Heart left ventricle (tissue), 16 donors: ENCODE measurements at regions not wholly inside any gene's neighbourhood (a gene's known extent, or its start where the extent isn't known, plus 50 kb on each side); places are given as distances from the start of the nearest gene placed in this dataset.

Source experiments
- ATAC-seq, 4 donors: fragments of 200-7000 bp; cut with Tn5 transposase; one replicate each; pipeline ENCODE4 v1.9.1; 2020 to 2022; ENCODE audit warnings: moderate library complexity in 4 of 4, mild to moderate bottlenecking in 3 of 4, moderate number of reproducible peaks in 1 of 4
- DNase-seq, 5 donors: peaks; one replicate each; pipeline ENCODE4 v3.0.0-alpha.2; 2020
- H3K27ac ChIP-seq, 12 donors: fragments of 200-600 bp; sonication (generic) in 4 of 12; one replicate each; pipeline versions ENCODE4 v1.5.0 to v1.8.0; 2016 to 2022; ENCODE audit warnings: mild to moderate bottlenecking in 2 of 12
- H3K27me3 ChIP-seq, 9 donors: fragments of 200-600 bp; sonication (generic) in 2 of 9; one replicate each; pipeline versions ENCODE4 v1.5.1 to v1.8.0; 2016 to 2022; ENCODE audit warnings: mild to moderate bottlenecking in 3 of 9
- H3K36me3 ChIP-seq, 9 donors: fragments of 200-600 bp; sonication (generic) in 2 of 9; one replicate each; pipeline versions ENCODE4 v1.5.0 to v1.8.0; 2018 to 2022; ENCODE audit warnings: mild to moderate bottlenecking in 2 of 9
- H3K4me1 ChIP-seq, 12 donors: fragments of 200-600 bp; sonication (generic) in 4 of 12; one replicate each; pipeline versions ENCODE4 v1.5.0 to v1.8.0; 2016 to 2022; ENCODE audit warnings: mild to moderate bottlenecking in 3 of 12
- H3K4me3 ChIP-seq, 12 donors: fragments of 200-600 bp; sonication (generic) in 4 of 12; one replicate each; pipeline versions ENCODE4 v1.5.0 to v1.8.0; 2017 to 2022; ENCODE audit warnings: mild to moderate bottlenecking in 9 of 12, moderate library complexity in 4 of 12
- H3K9me3 ChIP-seq, 12 donors: fragments of 200-600 bp; sonication (generic) in 4 of 12; one replicate each; pipeline versions ENCODE4 v1.5.0 to v1.8.0; 2016 to 2022; ENCODE audit warnings: mild to moderate bottlenecking in 1 of 12
- POLR2A ChIP-seq, 2 donors: fragments of 450-650 bp; IDR thresholded peaks; one replicate each; pipeline ENCODE4 v1.6.1; 2017; ENCODE audit warnings: antibody characterized with exemption in 2 of 2, mild to moderate bottlenecking in 2 of 2, moderate library complexity in 2 of 2
- WGBS, 4 donors: extraction: QIAGEN DNeasy Blood & Tissue Kit in 2 of 4; methylation state at CpG; one replicate each; pipeline versions ENCODE4 v1.1.5 to v1.1.7; 2013 to 2018; 5-methylcytosine and 5-hydroxymethylcytosine counted together
- intact Hi-C, 10 donors: fragments of 100-400 bp; cut with DNase I; formaldehyde crosslinking; loops; one replicate each; pipeline versions ENCODE4 v1.11.1 to v1.14.2; 2022
- TF ChIP-seq, protein P1 (sequence below), 12 donors: fragments of 200-600 bp; sonication (generic) in 4 of 12; IDR thresholded peaks; one replicate each; pipeline versions ENCODE4 v1.5.0 to v1.8.0; 2018 to 2022; ENCODE audit warnings: antibody characterized with exemption in 12 of 12, mild to moderate bottlenecking in 5 of 12
- donor health status: ischemic (EF 13 %, LVEDD 7.1; RV severe dilation, severe dysfunction).
- donor health status: healthy with polysubstance abuse.
- donor health status: DM: no; HTN: yes; CAD: no.
- donor health status: DM: no; HTN: no; CAD: no.
- donor health status: ischemic (EF 25% LVEDD 6.9; RV normal size, moderate dysfunction).
- donor health status: ischemic (EF 25% LVEDD 5.7; RV mildly dilated, moderate dysfunction).
- donor health status: healthy.
- donor health status: DM: yes; HTN: yes; CAD: no.
- donor health status: ischemic (EF 35%, LVEDD 5.7; RV mildly dilated, moderate dysfunction).
- donor health status: nonischemic (EF 11% LVEDD 7.7; RV severe dilation, severe dysfunction).
- donor health status: DM: yes; HTN: yes; CAD: no.
- donor health status: PGD.
- donor health status: ischemic (EF 29% LVEDD 5.4; RV normal size, mild dysfunction).
- donor health status: nonischemic (EF 23%, LVEDD 6.1; RV moderate dilation, normal function).

DNA sequence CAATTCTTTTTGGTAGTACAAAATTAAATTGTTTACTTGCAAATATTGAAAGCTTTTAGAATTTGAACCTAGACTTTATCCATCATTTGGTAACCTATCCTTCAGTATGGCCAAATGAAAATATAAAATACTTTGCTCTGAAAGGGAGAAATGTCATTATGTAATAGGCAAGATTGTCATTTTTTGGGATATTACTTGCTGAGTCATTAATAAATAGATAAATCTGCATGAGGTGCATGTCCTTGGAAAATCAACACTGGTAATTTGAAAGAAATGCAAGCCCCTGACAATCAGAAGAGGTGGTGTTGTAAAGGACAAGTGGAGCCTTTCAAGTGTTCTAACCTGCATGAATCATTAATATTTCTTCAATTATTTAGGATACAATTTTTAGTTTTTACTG, 231.8 kb upstream of the CCNG1 start:
- no peak overlapping the region for H3K27ac ChIP-seq
- intact Hi-C loops: no loop called here
- DNase-seq (no peak), ATAC-seq (no peak)
- H3K36me3 ChIP-seq: no peaks in the 10 kb centered on the region
- H3K27me3 ChIP-seq: no peaks in the 10 kb centered on the region
- TF ChIP-seq, protein P1, sequence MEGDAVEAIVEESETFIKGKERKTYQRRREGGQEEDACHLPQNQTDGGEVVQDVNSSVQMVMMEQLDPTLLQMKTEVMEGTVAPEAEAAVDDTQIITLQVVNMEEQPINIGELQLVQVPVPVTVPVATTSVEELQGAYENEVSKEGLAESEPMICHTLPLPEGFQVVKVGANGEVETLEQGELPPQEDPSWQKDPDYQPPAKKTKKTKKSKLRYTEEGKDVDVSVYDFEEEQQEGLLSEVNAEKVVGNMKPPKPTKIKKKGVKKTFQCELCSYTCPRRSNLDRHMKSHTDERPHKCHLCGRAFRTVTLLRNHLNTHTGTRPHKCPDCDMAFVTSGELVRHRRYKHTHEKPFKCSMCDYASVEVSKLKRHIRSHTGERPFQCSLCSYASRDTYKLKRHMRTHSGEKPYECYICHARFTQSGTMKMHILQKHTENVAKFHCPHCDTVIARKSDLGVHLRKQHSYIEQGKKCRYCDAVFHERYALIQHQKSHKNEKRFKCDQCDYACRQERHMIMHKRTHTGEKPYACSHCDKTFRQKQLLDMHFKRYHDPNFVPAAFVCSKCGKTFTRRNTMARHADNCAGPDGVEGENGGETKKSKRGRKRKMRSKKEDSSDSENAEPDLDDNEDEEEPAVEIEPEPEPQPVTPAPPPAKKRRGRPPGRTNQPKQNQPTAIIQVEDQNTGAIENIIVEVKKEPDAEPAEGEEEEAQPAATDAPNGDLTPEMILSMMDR (IDR thresholded peaks at IDR 0.05): no peak
- no peak for TF ChIP-seq POLR2A (IDR thresholded peaks at IDR 0.05)
- H3K4me1 ChIP-seq: no peaks in the 10 kb centered on the region
- H3K9me3 ChIP-seq: peaks cover 0 to 2% (median 0%) of the 10 kb centered on the region in 12 donors
- no peak overlapping the region for H3K4me3 ChIP-seq

DNA sequence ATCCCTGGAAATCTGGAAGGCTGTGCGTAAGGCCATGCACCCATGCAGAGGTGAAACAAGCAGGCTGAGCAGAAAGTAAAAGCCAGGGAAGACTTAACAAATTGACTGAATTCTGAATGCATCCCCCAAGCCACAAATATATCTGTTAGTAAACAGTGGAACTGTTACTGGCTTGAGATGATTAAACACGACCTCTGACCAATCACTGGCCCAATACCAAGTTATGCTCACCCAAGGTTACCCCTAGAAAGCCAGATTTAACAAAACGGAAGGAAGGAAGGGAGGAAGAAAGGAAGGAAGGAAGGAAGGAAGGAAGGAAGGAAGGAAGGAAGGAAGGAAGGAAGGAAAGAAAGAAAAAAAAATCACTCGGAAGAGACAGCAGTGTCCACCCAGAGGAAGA, 215.8 kb upstream of the CCNG1 start:
- Histone ChIP-seq H3K4me3 (no peak overlapping the region), H3K9me3 (no peaks in the 10 kb centered on the region), H3K4me1 (no peaks in the 10 kb centered on the region), H3K27ac (no peak overlapping the region), H3K36me3 (no peaks in the 10 kb centered on the region), H3K27me3 (no peaks in the 10 kb centered on the region)
- DNase-seq (no peak), ATAC-seq (no peak)
- TF ChIP-seq, protein P1 (IDR thresholded peaks at IDR 0.05): no peak
- no peak for TF ChIP-seq POLR2A (IDR thresholded peaks at IDR 0.05)
- 49 to 72% (median 56%) methylated on average over 4 of the region's 4 CpGs for WGBS, 4 donors
- intact Hi-C loops: no loop called here

DNA sequence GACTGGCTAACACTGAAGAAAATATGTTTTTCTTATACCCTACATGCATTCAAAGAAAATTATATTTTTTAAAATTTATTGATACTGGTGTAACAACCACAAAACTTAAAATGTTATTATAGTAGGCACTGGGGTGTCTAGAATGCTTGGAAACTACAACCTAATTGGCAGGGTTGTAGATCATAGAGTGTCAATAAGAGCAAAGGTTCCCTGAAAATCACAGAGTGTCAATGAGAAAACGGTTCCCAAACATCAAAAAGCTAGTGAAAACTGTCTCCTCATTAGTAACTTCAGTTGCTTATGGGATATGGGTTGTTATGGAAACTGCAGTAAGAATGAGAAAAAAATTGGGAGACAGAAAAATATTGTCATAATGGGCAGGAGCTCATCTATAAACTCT, 214.4 kb upstream of the CCNG1 start:
- 43 to 53% (median 50%) methylated on average over 1 of the region's 1 CpG for WGBS, 4 donors
- no peak for ATAC-seq
- Histone ChIP-seq H3K27me3 (no peaks in the 10 kb centered on the region), H3K36me3 (no peaks in the 10 kb centered on the region), H3K4me1 (no peaks in the 10 kb centered on the region), H3K27ac (no peak overlapping the region), H3K4me3 (no peak overlapping the region), H3K9me3 (no peaks in the 10 kb centered on the region)
- intact Hi-C loops: no loop called here
- no peak for DNase-seq
- no peak for TF ChIP-seq POLR2A (IDR thresholded peaks at IDR 0.05)
- TF ChIP-seq, protein P1 (IDR thresholded peaks at IDR 0.05): no peak

DNA sequence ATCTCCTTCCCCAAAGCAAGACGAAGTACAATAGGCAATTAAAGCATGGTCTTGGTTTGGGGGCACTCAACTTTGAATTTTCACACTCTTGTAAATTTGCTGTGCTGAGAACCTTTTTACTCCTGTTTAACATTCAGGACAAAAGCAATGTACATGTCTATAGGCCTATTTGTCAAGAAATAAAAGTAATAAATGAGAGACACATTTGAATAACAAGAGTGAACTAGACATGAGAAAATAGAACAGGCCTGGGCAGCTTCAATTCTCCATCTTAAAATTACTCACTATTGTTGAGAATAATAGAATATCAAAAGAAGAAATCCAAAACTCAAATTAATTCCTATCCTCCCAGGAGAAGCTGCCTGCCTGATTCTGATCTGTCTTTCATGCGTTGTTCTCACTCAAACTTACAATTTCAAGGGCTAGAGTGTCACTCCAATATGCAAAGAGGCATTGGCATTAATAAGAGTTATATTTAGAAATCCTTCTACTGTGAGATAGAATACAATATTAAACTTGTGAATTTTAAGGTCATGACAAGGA, 192.9 kb upstream of the CCNG1 start:
- intact Hi-C loops: no loop called here
- TF ChIP-seq POLR2A (IDR thresholded peaks at IDR 0.05): no peak
- TF ChIP-seq, protein P1 (IDR thresholded peaks at IDR 0.05): no peak
- Histone ChIP-seq H3K4me3 (no peak overlapping the region), H3K27ac (no peak overlapping the region), H3K27me3 (no peaks in the 10 kb centered on the region), H3K4me1 (no peaks in the 10 kb centered on the region), H3K36me3 (no peaks in the 10 kb centered on the region), H3K9me3 (no peaks in the 10 kb centered on the region)
- ATAC-seq (no peak), DNase-seq (no peak)
- WGBS, 4 donors: 63 to 74% (median 67%) methylated on average over 2 of the region's 2 CpGs
